ENCODE measurements at regions not wholly inside any gene's neighbourhood (a gene's known extent, or its start where the extent isn't known, plus 50 kb on each side); places are given as distances from the start of the nearest gene placed in this dataset.

DNA sequence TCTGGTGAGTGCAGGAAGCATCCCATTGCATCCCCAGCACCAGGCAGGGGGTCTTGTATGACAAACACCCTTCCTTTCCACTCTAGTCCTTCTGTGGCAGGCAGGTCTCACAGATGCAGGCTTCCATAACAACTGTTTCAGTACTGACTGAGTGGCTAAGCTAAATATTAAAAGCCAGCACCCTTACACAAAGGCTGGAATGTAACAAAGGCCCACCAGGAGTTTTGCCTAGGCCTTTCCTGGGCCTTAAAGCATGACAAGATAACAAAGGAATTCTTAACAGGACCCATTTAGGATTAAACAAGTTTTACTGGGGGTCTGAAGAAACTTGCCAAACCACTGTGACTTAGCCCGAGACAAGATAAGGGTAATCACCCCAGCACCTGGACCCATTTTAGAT, 228.9 kb upstream of the RPL38 start:
- CTCF ChIA-PET, result interaction anchor here (1.2 kb wide), 1 partner anchor 24 kb away, joined by 3 read pairs; no protein-coding TSS in a partner anchor

DNA sequence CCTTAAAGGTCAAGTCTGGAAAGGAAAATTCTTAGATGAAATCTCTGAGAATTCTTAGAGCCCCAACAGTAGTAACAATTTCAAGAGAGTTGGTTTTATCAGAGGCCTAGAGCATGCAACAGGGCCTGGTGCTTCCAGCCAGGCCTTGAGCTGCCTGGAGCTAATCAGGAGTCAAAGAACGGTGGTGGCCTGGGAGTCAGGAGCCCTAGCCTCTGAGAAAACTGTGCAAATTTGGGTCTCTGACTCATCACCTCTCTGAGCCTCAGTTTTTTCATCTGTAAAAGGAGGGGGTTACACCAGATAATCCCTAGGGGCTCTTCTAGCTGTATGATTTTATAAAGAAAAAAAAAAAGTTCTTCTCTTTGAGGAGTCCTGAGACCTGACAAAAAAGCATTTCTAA, 227.3 kb upstream of the RPL38 start:
- no peak for DNase-seq (ENCODE audit: extremely low spot score)
- TF ChIP-seq, protein P1, sequence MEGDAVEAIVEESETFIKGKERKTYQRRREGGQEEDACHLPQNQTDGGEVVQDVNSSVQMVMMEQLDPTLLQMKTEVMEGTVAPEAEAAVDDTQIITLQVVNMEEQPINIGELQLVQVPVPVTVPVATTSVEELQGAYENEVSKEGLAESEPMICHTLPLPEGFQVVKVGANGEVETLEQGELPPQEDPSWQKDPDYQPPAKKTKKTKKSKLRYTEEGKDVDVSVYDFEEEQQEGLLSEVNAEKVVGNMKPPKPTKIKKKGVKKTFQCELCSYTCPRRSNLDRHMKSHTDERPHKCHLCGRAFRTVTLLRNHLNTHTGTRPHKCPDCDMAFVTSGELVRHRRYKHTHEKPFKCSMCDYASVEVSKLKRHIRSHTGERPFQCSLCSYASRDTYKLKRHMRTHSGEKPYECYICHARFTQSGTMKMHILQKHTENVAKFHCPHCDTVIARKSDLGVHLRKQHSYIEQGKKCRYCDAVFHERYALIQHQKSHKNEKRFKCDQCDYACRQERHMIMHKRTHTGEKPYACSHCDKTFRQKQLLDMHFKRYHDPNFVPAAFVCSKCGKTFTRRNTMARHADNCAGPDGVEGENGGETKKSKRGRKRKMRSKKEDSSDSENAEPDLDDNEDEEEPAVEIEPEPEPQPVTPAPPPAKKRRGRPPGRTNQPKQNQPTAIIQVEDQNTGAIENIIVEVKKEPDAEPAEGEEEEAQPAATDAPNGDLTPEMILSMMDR (IDR thresholded peaks at IDR 0.05; ENCODE audit: control extremely low read depth, extremely low read depth, low read depth, missing control alignments), result no peak
- CTCF ChIA-PET, result interaction anchor here (0.9 kb wide), 1 partner anchor 21 kb away, joined by 3 read pairs; no protein-coding TSS in a partner anchor
- POLR2A ChIA-PET, result no interaction called here

More for the DNA sequence above, 228.9 kb upstream of the RPL38 start:
- TF ChIP-seq, protein P1 (IDR thresholded peaks at IDR 0.05; ENCODE audit: control extremely low read depth, extremely low read depth, low read depth, missing control alignments), result no peak
- POLR2A ChIA-PET, result no interaction called here
- DNase-seq (ENCODE audit: extremely low spot score), result no peak

DNA sequence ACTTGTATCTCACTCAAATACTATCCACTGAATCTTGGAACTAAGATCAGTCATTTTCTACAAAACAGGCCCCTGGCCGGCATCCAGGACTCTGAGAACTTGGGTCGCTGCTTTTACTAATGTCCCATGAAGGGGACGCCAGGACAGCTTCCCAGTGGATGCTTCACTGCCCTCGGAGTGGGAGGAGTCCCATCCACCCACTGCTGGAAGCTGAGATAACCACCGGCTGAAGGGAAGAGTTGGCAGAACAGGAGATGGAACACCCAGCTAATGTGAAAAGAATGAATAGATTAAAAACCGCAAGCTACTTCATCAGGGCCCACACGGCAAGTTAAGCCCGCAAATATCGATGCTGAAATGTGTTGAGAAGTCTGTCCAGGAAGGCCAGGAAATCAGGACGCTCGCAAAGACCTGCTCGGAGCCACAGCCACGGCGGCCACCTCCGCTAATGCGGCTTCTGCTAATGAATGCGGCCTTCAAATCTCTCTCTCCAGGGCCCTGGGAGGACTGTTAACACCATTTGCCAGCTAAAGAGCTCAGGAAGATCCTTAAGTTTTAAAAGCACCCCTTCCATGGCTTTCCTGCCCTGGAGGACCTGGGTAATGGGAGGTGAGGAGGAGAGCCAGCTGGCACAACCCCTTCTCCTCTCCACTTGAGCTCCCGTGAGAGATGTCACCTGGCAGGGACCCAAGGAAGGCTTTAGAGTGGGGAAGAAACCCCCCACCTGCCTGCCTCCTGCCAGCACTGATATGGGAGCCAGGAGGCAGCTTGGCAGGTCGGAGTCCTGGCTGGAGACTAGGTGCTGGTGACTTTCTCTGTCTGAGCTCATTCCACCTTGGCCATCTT, 226.6 kb upstream of the RPL38 start:
- no peak for DNase-seq (ENCODE audit: extremely low spot score)
- CTCF ChIA-PET, result interaction anchor here (0.9 kb wide), 1 partner anchor 20 kb away, joined by 3 read pairs; no protein-coding TSS in a partner anchor
- TF ChIP-seq, protein P1 (IDR thresholded peaks at IDR 0.05; ENCODE audit: control extremely low read depth, extremely low read depth, low read depth, missing control alignments), result no peak
- POLR2A ChIA-PET, result no interaction called here

DNA sequence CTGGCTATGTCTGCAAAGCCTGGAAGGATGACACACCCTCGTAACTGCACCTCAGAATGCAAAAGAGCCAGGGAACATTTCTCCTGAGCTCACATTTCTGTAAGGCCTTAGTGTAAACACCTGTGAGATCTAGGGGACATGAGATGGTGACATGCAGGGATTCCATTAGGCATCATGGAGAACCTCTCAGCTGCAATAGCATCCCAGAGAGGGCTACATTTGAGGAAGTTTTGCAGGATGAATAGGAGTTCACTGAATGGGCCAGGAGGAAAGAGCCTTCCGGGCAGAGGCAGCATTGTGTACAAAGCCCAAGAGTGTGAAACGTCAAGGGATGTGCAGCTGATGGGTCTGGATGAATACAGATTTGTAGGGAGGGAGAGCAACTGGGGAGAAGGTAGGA, 223.0 kb upstream of the RPL38 start:
- POLR2A ChIA-PET, result interaction anchor here (0.6 kb wide), 1 partner anchor 26 kb away, joined by 4 read pairs; no protein-coding TSS in a partner anchor
- CTCF ChIA-PET, result interaction anchor here (1.4 kb wide), 1 partner anchor 24 kb away, joined by 3 read pairs; no protein-coding TSS in a partner anchor
- TF ChIP-seq, protein P1 (IDR thresholded peaks at IDR 0.05; ENCODE audit: control extremely low read depth, extremely low read depth, low read depth, missing control alignments), result no peak
- no peak for DNase-seq (ENCODE audit: extremely low spot score)

DNA sequence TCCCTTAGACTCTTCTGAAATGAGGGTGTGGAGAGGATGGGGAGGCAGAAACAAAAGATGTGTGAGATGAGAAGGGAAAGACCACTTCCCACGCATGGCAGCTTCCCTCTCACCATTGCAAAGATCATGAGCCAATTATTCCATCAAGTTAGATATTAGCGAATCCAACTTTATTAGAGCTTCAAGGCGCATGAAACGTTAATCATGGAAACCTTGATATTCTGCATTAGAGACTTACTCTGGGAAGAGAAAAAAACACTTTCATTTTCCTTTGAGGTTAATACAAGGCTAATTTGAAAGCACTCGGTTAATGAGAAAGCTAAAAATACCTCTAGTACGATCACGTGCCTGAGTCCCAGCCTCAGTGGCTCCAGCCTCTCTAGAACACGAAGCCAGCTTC, 220.6 kb upstream of the RPL38 start:
- DNase-seq (ENCODE audit: extremely low spot score), result no peak
- TF ChIP-seq, protein P1 (IDR thresholded peaks at IDR 0.05; ENCODE audit: control extremely low read depth, extremely low read depth, low read depth, missing control alignments), result no peak
- POLR2A ChIA-PET, result no interaction called here
- CTCF ChIA-PET, result interaction anchor here (1.5 kb wide), 1 partner anchor 15 kb away, joined by 8 read pairs; no protein-coding TSS in a partner anchor

DNA sequence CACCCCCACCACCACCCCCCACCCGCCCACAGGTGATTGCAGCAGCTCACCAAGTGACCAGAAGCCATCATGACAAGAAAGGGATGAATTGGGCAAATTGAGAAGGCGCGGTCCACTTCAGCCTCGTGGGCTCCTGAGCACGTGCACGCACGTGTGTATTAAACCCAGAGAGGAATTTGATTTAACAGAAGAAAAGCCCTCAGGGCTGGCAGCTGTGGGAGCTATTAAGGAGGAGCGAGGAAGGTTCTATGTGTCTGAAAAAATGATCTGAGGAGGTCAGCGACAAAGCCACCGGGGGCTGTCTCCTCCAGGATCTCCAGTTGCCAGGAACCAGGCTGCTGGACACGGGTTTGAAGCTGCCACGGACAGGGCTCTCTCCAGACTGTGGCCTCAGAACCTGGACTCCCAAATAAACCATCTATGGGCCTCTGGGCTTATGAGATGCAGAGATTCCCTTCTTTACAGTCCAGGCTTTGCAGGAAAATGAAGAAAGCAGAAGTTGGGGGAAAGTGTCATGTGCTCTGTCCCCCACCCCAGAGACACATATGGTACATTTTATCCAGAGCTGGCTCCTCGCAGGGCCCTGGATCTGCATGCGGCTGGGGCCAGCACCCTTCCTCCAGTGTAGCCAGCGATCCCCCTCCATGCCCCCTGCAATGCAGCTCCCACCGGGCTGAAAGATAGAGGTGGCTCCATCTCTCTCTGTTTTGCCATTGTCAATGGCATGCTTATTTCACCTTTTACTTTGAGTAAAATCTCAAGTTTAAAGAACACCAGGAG, 219.7 kb upstream of the RPL38 start:
- ChIA-PET CTCF (interaction anchor here (1.5 kb wide), 1 partner anchor 14 kb away, joined by 8 read pairs; no protein-coding TSS in a partner anchor), POLR2A (no interaction called here)
- TF ChIP-seq, protein P1 (IDR thresholded peaks at IDR 0.05; ENCODE audit: control extremely low read depth, extremely low read depth, low read depth, missing control alignments), result no peak
- no peak for DNase-seq (ENCODE audit: extremely low spot score)

Measured in GM10248 (cell line).